ENCODE measurements at regions not wholly inside any gene's neighbourhood (a gene's known extent, or its start where the extent isn't known, plus 50 kb on each side); places are given as distances from the start of the nearest gene placed in this dataset.

DNA sequence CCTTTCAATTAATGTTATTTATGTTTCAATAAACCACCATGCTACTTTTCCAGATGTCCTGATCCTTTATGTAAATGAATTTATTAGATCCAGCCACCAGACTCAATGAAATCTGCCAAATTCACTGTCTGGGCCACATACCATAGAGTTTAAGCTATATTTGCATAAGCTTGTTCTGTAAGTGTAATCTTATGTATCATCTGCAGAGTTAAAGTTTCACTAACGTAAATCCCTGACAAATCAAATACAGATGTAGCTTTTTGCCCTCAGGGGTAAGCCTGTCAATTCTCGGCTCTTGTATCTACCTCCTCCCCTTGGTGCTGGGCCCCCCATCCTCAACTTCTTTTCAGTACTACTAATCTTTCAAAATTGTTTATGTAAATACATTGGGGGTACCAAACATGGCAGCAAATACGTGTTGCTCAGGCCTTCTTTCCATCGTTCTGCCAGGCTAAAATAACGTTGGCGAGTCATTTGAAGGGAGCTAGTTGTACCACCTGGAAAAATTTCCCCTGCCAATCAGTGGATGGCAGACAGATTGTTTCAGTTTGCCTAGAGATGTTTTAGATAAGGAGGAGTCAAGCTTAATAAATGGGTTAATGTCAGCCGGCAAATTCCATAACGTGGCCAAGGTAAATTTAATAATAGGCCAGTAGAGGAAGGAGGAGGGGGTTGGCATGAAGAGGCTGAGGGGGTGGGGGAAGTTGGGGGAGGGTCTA is 79.6 kb downstream of the RPS12 start:
- H3F3A ChIP-seq (ENCODE audit: low read length, unreplicated experiment): no peaks in the 10 kb centered on the region
- TF ChIP-seq, protein P1, sequence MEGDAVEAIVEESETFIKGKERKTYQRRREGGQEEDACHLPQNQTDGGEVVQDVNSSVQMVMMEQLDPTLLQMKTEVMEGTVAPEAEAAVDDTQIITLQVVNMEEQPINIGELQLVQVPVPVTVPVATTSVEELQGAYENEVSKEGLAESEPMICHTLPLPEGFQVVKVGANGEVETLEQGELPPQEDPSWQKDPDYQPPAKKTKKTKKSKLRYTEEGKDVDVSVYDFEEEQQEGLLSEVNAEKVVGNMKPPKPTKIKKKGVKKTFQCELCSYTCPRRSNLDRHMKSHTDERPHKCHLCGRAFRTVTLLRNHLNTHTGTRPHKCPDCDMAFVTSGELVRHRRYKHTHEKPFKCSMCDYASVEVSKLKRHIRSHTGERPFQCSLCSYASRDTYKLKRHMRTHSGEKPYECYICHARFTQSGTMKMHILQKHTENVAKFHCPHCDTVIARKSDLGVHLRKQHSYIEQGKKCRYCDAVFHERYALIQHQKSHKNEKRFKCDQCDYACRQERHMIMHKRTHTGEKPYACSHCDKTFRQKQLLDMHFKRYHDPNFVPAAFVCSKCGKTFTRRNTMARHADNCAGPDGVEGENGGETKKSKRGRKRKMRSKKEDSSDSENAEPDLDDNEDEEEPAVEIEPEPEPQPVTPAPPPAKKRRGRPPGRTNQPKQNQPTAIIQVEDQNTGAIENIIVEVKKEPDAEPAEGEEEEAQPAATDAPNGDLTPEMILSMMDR (conservative IDR thresholded peaks at IDR 0.05; ENCODE audit: low read depth, low read length): no peak
- TF ChIP-seq EZH2 (IDR thresholded peaks at IDR 0.05; ENCODE audit: low read length, unreplicated experiment) (no peak), EZH2phosphoT487 (IDR thresholded peaks at IDR 0.05; ENCODE audit: borderline replicate concordance, low read length) (no peak)
- no TSS peak for BruUV-seq (replicated peaks)

DNA sequence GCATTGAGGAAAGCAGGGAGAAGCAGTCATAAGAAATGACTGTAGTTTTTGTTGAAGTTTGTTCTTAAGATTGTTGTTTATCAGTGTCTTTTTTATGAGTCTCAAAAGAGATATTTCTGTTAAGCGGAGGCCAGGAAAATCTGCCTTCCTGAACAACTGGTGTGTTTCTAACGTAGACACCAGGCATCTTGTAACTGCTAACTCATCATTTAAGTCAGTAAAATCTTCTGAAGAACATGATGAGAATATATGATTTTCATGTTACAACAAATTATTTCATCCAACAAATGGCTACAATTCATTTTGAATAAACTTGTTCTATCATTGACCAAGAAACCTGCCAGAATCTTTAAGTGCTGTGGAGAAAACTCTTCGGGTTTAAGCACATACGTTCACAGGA is 84.0 kb downstream of the RPS12 start:
- no peak overlapping the region for H2AFZ ChIP-seq (ENCODE audit: low read length)
- ChIA-PET CTCF (no interaction called here), POLR2A (ENCODE audit: unreplicated experiment) (no interaction called here)
- no peaks in the 10 kb centered on the region for H3K9me3 ChIP-seq (ENCODE audit: low read length)
- no peak for ATAC-seq
- H3K9ac ChIP-seq (ENCODE audit: low read length): no peak overlapping the region
- H3K4me3 ChIP-seq (ENCODE audit: low read length): no peak overlapping the region
- H3K27ac ChIP-seq (ENCODE audit: low read length): no peak overlapping the region
- no peaks in the 10 kb centered on the region for H3K27me3 ChIP-seq (ENCODE audit: low read length)
- TF ChIP-seq EZH2phosphoT487 (IDR thresholded peaks at IDR 0.05; ENCODE audit: borderline replicate concordance, low read length): no peak
- TF ChIP-seq, protein P1 (conservative IDR thresholded peaks at IDR 0.05; ENCODE audit: low read depth, low read length): no peak
- no peaks in the 10 kb centered on the region for H3K4me1 ChIP-seq (ENCODE audit: insufficient read depth, low read length)
- H3F3A ChIP-seq (ENCODE audit: low read length, unreplicated experiment): no peaks in the 10 kb centered on the region
- BruUV-seq (replicated peaks): no TSS peak
- no peaks in the 10 kb centered on the region for H3K79me2 ChIP-seq (ENCODE audit: low read length)
- H3K36me3 ChIP-seq (ENCODE audit: low read depth, low read length): no peaks in the 10 kb centered on the region
- DNase-seq: no peak
- H4K20me1 ChIP-seq (ENCODE audit: low read length): no peaks in the 10 kb centered on the region
- intact Hi-C loops (cut with micrococcal nuclease): no loop called here
- H3K9me2 ChIP-seq (replicated peaks; ENCODE audit: low read length): no peaks in the 10 kb centered on the region
- no peak overlapping the region for H3K4me2 ChIP-seq (ENCODE audit: low read length)

More for the DNA sequence above, 79.6 kb downstream of the RPS12 start:
- no peaks in the 10 kb centered on the region for H3K9me2 ChIP-seq (replicated peaks; ENCODE audit: low read length)
- DNase-seq (no peak), ATAC-seq (no peak)
- no peak overlapping the region for H2AFZ ChIP-seq (ENCODE audit: low read length)
- no peak overlapping the region for H3K9ac ChIP-seq (ENCODE audit: low read length)
- no peak overlapping the region for H3K4me2 ChIP-seq (ENCODE audit: low read length)
- H3K27me3 ChIP-seq (ENCODE audit: low read length): no peaks in the 10 kb centered on the region
- CTCF ChIA-PET: no interaction called here
- no peaks in the 10 kb centered on the region for H3K36me3 ChIP-seq (ENCODE audit: low read depth, low read length)
- no peak overlapping the region for H3K4me3 ChIP-seq (ENCODE audit: low read length)
- no peaks in the 10 kb centered on the region for H3K9me3 ChIP-seq (ENCODE audit: low read length)
- no peaks in the 10 kb centered on the region for H4K20me1 ChIP-seq (ENCODE audit: low read length)
- no peak overlapping the region for H3K27ac ChIP-seq (ENCODE audit: low read length)
- intact Hi-C loops (cut with micrococcal nuclease): no loop called here
- POLR2A ChIA-PET (ENCODE audit: unreplicated experiment): no interaction called here
- H3K4me1 ChIP-seq (ENCODE audit: insufficient read depth, low read length): no peaks in the 10 kb centered on the region
- no peaks in the 10 kb centered on the region for H3K79me2 ChIP-seq (ENCODE audit: low read length)

DNA sequence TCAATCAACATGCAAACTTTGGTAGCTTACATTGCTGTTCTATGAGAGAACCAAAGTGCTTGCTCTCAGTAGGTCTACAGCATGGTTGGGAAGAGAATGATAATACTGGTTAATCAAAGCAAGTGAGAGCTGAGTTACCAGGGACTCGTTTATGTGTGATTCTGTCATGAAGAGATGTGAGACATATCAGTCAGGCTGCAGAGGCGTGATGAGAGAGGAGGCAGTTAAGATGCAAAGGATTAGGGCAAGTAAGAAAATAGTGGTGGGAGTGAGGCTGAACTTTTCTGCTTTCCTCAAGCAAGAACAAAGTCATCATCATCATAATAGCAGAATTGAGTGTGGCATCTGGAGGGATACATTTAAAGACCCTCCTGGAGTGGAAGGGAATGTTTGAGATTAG is 86.5 kb downstream of the RPS12 start:
- Histone ChIP-seq H4K20me1 (ENCODE audit: low read length) (no peaks in the 10 kb centered on the region), H2AFZ (ENCODE audit: low read length) (no peak overlapping the region), H3K79me2 (ENCODE audit: low read length) (no peaks in the 10 kb centered on the region), H3K36me3 (ENCODE audit: low read depth, low read length) (no peaks in the 10 kb centered on the region), H3K9me2 (replicated peaks; ENCODE audit: low read length) (no peaks in the 10 kb centered on the region), H3K9me3 (ENCODE audit: low read length) (no peaks in the 10 kb centered on the region), H3F3A (ENCODE audit: low read length, unreplicated experiment) (no peaks in the 10 kb centered on the region), H3K4me3 (ENCODE audit: low read length) (no peak overlapping the region), H3K4me2 (ENCODE audit: low read length) (no peak overlapping the region), H3K27ac (ENCODE audit: low read length) (no peak overlapping the region), H3K4me1 (ENCODE audit: insufficient read depth, low read length) (no peaks in the 10 kb centered on the region), H3K9ac (ENCODE audit: low read length) (no peak overlapping the region), H3K27me3 (ENCODE audit: low read length) (no peaks in the 10 kb centered on the region)
- DNase-seq: no peak
- ChIA-PET POLR2A (ENCODE audit: unreplicated experiment) (no interaction called here), CTCF (no interaction called here)
- BruUV-seq (replicated peaks): no TSS peak
- intact Hi-C loops (cut with micrococcal nuclease): no loop called here
- ATAC-seq: no peak
- TF ChIP-seq, protein P1 (conservative IDR thresholded peaks at IDR 0.05; ENCODE audit: low read depth, low read length): no peak
- TF ChIP-seq EZH2 (IDR thresholded peaks at IDR 0.05; ENCODE audit: low read length, unreplicated experiment) (no peak), EZH2phosphoT487 (IDR thresholded peaks at IDR 0.05; ENCODE audit: borderline replicate concordance, low read length) (no peak)
